ENCODE measurements at regions not wholly inside any gene's neighbourhood (a gene's known extent, or its start where the extent isn't known, plus 50 kb on each side); places are given as distances from the start of the nearest gene placed in this dataset.

DNA sequence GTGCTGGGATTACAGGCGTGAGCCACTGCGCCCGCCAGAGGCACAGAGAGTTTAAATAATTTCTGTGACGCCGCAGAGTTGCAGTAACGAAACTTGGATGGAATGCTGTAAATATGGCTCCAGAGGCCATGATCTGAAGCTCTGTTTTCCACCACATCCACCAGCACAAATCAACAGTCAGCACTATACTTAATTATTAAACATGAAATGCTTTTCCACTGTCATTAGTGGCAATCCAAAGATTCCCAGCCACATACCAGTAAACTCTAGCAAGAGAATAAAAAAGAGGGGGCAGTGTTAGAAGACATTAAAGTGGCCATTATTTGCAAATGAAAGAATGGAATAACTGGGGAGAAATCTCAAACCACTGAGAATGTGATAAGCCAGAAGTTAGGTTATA, 242.5 kb downstream of the DIRAS2 start:
- ChIA-PET CTCF (ENCODE audit: unreplicated experiment) (no interaction called here), POLR2A (no interaction called here)
- no peaks in the 10 kb centered on the region for H3K9me3 ChIP-seq (ENCODE audit: low read length)
- H3K4me3 ChIP-seq (ENCODE audit: low read depth, low read length, poor library complexity, severe bottlenecking) = no peak overlapping the region
- H4K20me1 ChIP-seq (ENCODE audit: insufficient read depth, low read length) = no peaks in the 10 kb centered on the region
- intact Hi-C loops (cut with micrococcal nuclease; ENCODE audit: unreplicated experiment) = no loop called here
- DNase-seq (ENCODE audit: low spot score) = no peak
- TF ChIP-seq EZH2phosphoT487 (IDR thresholded peaks at IDR 0.05; ENCODE audit: borderline replicate concordance, low read depth, low read length) = no peak
- TF ChIP-seq, protein P1, sequence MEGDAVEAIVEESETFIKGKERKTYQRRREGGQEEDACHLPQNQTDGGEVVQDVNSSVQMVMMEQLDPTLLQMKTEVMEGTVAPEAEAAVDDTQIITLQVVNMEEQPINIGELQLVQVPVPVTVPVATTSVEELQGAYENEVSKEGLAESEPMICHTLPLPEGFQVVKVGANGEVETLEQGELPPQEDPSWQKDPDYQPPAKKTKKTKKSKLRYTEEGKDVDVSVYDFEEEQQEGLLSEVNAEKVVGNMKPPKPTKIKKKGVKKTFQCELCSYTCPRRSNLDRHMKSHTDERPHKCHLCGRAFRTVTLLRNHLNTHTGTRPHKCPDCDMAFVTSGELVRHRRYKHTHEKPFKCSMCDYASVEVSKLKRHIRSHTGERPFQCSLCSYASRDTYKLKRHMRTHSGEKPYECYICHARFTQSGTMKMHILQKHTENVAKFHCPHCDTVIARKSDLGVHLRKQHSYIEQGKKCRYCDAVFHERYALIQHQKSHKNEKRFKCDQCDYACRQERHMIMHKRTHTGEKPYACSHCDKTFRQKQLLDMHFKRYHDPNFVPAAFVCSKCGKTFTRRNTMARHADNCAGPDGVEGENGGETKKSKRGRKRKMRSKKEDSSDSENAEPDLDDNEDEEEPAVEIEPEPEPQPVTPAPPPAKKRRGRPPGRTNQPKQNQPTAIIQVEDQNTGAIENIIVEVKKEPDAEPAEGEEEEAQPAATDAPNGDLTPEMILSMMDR (conservative IDR thresholded peaks at IDR 0.05; ENCODE audit: low read length) = no peak
- no TSS peak for BruUV-seq (replicated peaks)
- H3K36me3 ChIP-seq (ENCODE audit: insufficient read depth, low read length) = no peaks in the 10 kb centered on the region
- H3K4me2 ChIP-seq (ENCODE audit: low read length) = no peak overlapping the region
- no peaks in the 10 kb centered on the region for H3K79me2 ChIP-seq (ENCODE audit: insufficient read depth, low read depth, low read length)
- H3K27ac ChIP-seq (ENCODE audit: low read depth, low read length, poor library complexity, severe bottlenecking) = no peak overlapping the region
- H2AFZ ChIP-seq (ENCODE audit: low read length) = no peak overlapping the region
- H3K4me1 ChIP-seq (ENCODE audit: insufficient read depth, low read length, poor library complexity, severe bottlenecking) = no peaks in the 10 kb centered on the region
- no peaks in the 10 kb centered on the region for H3K9me2 ChIP-seq (ENCODE audit: insufficient read depth, low read length)

GRCh38 chr9:90408659-90409058, 234.0 kb downstream of the DIRAS2 start:
- CTCF ChIA-PET (ENCODE audit: unreplicated experiment) = no interaction called here
- Histone ChIP-seq H3K27ac (ENCODE audit: low read depth, low read length, poor library complexity, severe bottlenecking) (no peak overlapping the region), H3K36me3 (ENCODE audit: insufficient read depth, low read length) (no peaks in the 10 kb centered on the region), H3K79me2 (ENCODE audit: insufficient read depth, low read depth, low read length) (no peaks in the 10 kb centered on the region), H3K4me2 (ENCODE audit: low read length) (no peak overlapping the region), H3K4me3 (ENCODE audit: low read depth, low read length, poor library complexity, severe bottlenecking) (no peak overlapping the region), H4K20me1 (ENCODE audit: insufficient read depth, low read length) (no peaks in the 10 kb centered on the region), H2AFZ (ENCODE audit: low read length) (no peak overlapping the region), H3K9me2 (ENCODE audit: insufficient read depth, low read length) (no peaks in the 10 kb centered on the region), H3K9me3 (ENCODE audit: low read length) (no peaks in the 10 kb centered on the region), H3K4me1 (ENCODE audit: insufficient read depth, low read length, poor library complexity, severe bottlenecking) (no peaks in the 10 kb centered on the region)
- POLR2A ChIA-PET = no interaction called here
- intact Hi-C loops (cut with micrococcal nuclease; ENCODE audit: unreplicated experiment) = no loop called here
- no peak for DNase-seq (ENCODE audit: low spot score)
- TF ChIP-seq, protein P1 (conservative IDR thresholded peaks at IDR 0.05; ENCODE audit: low read length) = no peak
- TF ChIP-seq EZH2phosphoT487 (IDR thresholded peaks at IDR 0.05; ENCODE audit: borderline replicate concordance, low read depth, low read length) = no peak
- no TSS peak for BruUV-seq (replicated peaks)

GRCh38 chr9:90419221-90419851, 223.3 kb downstream of the DIRAS2 start:
- no TSS peak for BruUV-seq (replicated peaks)
- no peak overlapping the region for H2AFZ ChIP-seq (ENCODE audit: low read length)
- H3K9me2 ChIP-seq (ENCODE audit: insufficient read depth, low read length) = no peaks in the 10 kb centered on the region
- POLR2A ChIA-PET = interaction anchor here (0.6 kb wide), 1 partner anchor 232 kb away, joined by 3 read pairs; no protein-coding TSS in a partner anchor
- no peak overlapping the region for H3K4me3 ChIP-seq (ENCODE audit: low read depth, low read length, poor library complexity, severe bottlenecking)
- H3K9me3 ChIP-seq (ENCODE audit: low read length) = no peaks in the 10 kb centered on the region
- intact Hi-C loops (cut with micrococcal nuclease; ENCODE audit: unreplicated experiment) = no loop called here
- no peaks in the 10 kb centered on the region for H3K36me3 ChIP-seq (ENCODE audit: insufficient read depth, low read length)
- H4K20me1 ChIP-seq (ENCODE audit: insufficient read depth, low read length) = no peaks in the 10 kb centered on the region
- H3K27ac ChIP-seq (ENCODE audit: low read depth, low read length, poor library complexity, severe bottlenecking) = no peak overlapping the region
- no peak overlapping the region for H3K4me2 ChIP-seq (ENCODE audit: low read length)
- CTCF ChIA-PET (ENCODE audit: unreplicated experiment) = no interaction called here
- H3K4me1 ChIP-seq (ENCODE audit: insufficient read depth, low read length, poor library complexity, severe bottlenecking) = no peaks in the 10 kb centered on the region
- no peak for TF ChIP-seq EZH2phosphoT487 (IDR thresholded peaks at IDR 0.05; ENCODE audit: borderline replicate concordance, low read depth, low read length)
- TF ChIP-seq, protein P1 (conservative IDR thresholded peaks at IDR 0.05; ENCODE audit: low read length) = no peak
- no peak for DNase-seq (ENCODE audit: low spot score)
- no peaks in the 10 kb centered on the region for H3K79me2 ChIP-seq (ENCODE audit: insufficient read depth, low read depth, low read length)

Measured in OCI-LY7 (cell line).